ENCODE measurements at regions not wholly inside any gene's neighbourhood (a gene's known extent, or its start where the extent isn't known, plus 50 kb on each side); places are given as distances from the start of the nearest gene placed in this dataset.

DNA sequence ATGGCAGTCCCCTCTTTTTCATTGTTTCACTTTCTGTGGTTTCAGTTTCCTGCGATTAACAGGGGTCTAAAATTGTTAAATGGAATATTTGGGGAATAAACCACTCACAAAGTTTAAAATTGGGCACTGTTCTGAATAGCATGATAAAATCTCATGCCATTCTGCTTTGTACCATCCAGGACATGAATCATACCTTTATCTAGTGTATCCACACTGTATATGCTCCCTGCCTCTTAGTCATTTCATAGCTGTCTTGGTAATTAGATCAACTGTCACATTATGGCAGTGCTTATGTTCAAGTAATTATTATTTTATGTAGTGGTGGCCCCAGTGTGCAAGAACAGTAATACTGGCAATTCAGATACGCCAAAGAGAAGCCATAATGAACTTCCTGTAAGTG is 734.5 kb downstream of the ZPLD1 start (continued):
- TF ChIP-seq, protein P1, sequence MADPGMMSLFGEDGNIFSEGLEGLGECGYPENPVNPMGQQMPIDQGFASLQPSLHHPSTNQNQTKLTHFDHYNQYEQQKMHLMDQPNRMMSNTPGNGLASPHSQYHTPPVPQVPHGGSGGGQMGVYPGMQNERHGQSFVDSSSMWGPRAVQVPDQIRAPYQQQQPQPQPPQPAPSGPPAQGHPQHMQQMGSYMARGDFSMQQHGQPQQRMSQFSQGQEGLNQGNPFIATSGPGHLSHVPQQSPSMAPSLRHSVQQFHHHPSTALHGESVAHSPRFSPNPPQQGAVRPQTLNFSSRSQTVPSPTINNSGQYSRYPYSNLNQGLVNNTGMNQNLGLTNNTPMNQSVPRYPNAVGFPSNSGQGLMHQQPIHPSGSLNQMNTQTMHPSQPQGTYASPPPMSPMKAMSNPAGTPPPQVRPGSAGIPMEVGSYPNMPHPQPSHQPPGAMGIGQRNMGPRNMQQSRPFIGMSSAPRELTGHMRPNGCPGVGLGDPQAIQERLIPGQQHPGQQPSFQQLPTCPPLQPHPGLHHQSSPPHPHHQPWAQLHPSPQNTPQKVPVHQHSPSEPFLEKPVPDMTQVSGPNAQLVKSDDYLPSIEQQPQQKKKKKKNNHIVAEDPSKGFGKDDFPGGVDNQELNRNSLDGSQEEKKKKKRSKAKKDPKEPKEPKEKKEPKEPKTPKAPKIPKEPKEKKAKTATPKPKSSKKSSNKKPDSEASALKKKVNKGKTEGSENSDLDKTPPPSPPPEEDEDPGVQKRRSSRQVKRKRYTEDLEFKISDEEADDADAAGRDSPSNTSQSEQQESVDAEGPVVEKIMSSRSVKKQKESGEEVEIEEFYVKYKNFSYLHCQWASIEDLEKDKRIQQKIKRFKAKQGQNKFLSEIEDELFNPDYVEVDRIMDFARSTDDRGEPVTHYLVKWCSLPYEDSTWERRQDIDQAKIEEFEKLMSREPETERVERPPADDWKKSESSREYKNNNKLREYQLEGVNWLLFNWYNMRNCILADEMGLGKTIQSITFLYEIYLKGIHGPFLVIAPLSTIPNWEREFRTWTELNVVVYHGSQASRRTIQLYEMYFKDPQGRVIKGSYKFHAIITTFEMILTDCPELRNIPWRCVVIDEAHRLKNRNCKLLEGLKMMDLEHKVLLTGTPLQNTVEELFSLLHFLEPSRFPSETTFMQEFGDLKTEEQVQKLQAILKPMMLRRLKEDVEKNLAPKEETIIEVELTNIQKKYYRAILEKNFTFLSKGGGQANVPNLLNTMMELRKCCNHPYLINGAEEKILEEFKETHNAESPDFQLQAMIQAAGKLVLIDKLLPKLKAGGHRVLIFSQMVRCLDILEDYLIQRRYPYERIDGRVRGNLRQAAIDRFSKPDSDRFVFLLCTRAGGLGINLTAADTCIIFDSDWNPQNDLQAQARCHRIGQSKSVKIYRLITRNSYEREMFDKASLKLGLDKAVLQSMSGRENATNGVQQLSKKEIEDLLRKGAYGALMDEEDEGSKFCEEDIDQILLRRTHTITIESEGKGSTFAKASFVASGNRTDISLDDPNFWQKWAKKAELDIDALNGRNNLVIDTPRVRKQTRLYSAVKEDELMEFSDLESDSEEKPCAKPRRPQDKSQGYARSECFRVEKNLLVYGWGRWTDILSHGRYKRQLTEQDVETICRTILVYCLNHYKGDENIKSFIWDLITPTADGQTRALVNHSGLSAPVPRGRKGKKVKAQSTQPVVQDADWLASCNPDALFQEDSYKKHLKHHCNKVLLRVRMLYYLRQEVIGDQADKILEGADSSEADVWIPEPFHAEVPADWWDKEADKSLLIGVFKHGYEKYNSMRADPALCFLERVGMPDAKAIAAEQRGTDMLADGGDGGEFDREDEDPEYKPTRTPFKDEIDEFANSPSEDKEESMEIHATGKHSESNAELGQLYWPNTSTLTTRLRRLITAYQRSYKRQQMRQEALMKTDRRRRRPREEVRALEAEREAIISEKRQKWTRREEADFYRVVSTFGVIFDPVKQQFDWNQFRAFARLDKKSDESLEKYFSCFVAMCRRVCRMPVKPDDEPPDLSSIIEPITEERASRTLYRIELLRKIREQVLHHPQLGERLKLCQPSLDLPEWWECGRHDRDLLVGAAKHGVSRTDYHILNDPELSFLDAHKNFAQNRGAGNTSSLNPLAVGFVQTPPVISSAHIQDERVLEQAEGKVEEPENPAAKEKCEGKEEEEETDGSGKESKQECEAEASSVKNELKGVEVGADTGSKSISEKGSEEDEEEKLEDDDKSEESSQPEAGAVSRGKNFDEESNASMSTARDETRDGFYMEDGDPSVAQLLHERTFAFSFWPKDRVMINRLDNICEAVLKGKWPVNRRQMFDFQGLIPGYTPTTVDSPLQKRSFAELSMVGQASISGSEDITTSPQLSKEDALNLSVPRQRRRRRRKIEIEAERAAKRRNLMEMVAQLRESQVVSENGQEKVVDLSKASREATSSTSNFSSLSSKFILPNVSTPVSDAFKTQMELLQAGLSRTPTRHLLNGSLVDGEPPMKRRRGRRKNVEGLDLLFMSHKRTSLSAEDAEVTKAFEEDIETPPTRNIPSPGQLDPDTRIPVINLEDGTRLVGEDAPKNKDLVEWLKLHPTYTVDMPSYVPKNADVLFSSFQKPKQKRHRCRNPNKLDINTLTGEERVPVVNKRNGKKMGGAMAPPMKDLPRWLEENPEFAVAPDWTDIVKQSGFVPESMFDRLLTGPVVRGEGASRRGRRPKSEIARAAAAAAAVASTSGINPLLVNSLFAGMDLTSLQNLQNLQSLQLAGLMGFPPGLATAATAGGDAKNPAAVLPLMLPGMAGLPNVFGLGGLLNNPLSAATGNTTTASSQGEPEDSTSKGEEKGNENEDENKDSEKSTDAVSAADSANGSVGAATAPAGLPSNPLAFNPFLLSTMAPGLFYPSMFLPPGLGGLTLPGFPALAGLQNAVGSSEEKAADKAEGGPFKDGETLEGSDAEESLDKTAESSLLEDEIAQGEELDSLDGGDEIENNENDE (IDR thresholded peaks at IDR 0.05; ENCODE audit: insufficient replicate concordance, low read length) = no peak
- TF ChIP-seq EP300 (IDR thresholded peaks at IDR 0.05; ENCODE audit: borderline replicate concordance in 1 of 2, low read depth in 2 of 2, low read length in 2 of 2) (no peak), POLR2AphosphoS5 (IDR thresholded peaks at IDR 0.05; ENCODE audit: low read depth, low read length) (no peak), CHD2 (IDR thresholded peaks at IDR 0.05; ENCODE audit: low read length) (no peak), KDM4A (IDR thresholded peaks at IDR 0.05; ENCODE audit: low read depth, low read length, severe bottlenecking) (no peak)
- TF ChIP-seq, protein P2, sequence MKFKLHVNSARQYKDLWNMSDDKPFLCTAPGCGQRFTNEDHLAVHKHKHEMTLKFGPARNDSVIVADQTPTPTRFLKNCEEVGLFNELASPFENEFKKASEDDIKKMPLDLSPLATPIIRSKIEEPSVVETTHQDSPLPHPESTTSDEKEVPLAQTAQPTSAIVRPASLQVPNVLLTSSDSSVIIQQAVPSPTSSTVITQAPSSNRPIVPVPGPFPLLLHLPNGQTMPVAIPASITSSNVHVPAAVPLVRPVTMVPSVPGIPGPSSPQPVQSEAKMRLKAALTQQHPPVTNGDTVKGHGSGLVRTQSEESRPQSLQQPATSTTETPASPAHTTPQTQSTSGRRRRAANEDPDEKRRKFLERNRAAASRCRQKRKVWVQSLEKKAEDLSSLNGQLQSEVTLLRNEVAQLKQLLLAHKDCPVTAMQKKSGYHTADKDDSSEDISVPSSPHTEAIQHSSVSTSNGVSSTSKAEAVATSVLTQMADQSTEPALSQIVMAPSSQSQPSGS (IDR thresholded peaks at IDR 0.05; ENCODE audit: low read length) = no peak
